Inflammatory macrophage treated with lipopolysaccharide for 4 hours (primary cell): ENCODE measurements at regions not wholly inside any gene's neighbourhood (a gene's known extent, or its start where the extent isn't known, plus 50 kb on each side); places are given as distances from the start of the nearest gene placed in this dataset.

ENCODE experiments used
- DNase-seq: peaks from one replicate; pipeline ENCODE4 v3.0.0-alpha.2; 2020

- DNase-seq: no peak
These were observed 86.1 kb upstream of the CNOT2 start for GRCh38 chr12:70157099-70157498.

GRCh38 chr12:70165450-70165849, 77.8 kb upstream of the CNOT2 start:
- DNase-seq: no peak

GRCh38 chr12:70176290-70176689, 66.9 kb upstream of the CNOT2 start:
- no peak for DNase-seq

GRCh38 chr12:70177631-70178030, 65.6 kb upstream of the CNOT2 start:
- no peak for DNase-seq

GRCh38 chr12:70178038-70178437, 65.2 kb upstream of the CNOT2 start:
- no peak for DNase-seq

GRCh38 chr12:70180130-70180529, 63.1 kb upstream of the CNOT2 start:
- DNase-seq: no peak

GRCh38 chr12:70185301-70185700, 57.9 kb upstream of the CNOT2 start:
- DNase-seq: no peak

- no peak for DNase-seq
These were observed 56.8 kb upstream of the CNOT2 start for GRCh38 chr12:70186436-70186835.

GRCh38 chr12:70190262-70191010, 52.8 kb upstream of the CNOT2 start:
- no peak for DNase-seq
